ENCODE measurements at regions not wholly inside any gene's neighbourhood (a gene's known extent, or its start where the extent isn't known, plus 50 kb on each side); places are given as distances from the start of the nearest gene placed in this dataset.

GRCh38 chrX:38890963-38891362, 89.7 kb downstream of the MID1IP1 start:
- H3K27ac ChIP-seq: no peak overlapping the region

GRCh38 chrX:38891641-38892413, 90.6 kb downstream of the MID1IP1 start:
- TF ChIP-seq CTCF (conservative IDR thresholded peaks at IDR 0.05): no peak
- H3K27ac ChIP-seq: no peak overlapping the region

More at GRCh38 chrX:38890963-38891362, 89.7 kb downstream of the MID1IP1 start:
- TF ChIP-seq CTCF (conservative IDR thresholded peaks at IDR 0.05): no peak

GRCh38 chrX:38893441-38893840, 92.2 kb downstream of the MID1IP1 start:
- no peak overlapping the region for H3K27ac ChIP-seq
- no peak for TF ChIP-seq CTCF (conservative IDR thresholded peaks at IDR 0.05)

GRCh38 chrX:38895775-38896174, 94.5 kb downstream of the MID1IP1 start:
- TF ChIP-seq CTCF (conservative IDR thresholded peaks at IDR 0.05): no peak
- no peak overlapping the region for H3K27ac ChIP-seq

GRCh38 chrX:38896724-38897298, 95.6 kb downstream of the MID1IP1 start:
- TF ChIP-seq CTCF (conservative IDR thresholded peaks at IDR 0.05): no peak
- no peak overlapping the region for H3K27ac ChIP-seq

- H3K27ac ChIP-seq: no peak overlapping the region
- TF ChIP-seq CTCF (conservative IDR thresholded peaks at IDR 0.05): no peak
These were observed 97.0 kb downstream of the MID1IP1 start for GRCh38 chrX:38898261-38898660.

GRCh38 chrX:38899650-38900049, 98.4 kb downstream of the MID1IP1 start:
- no peak overlapping the region for H3K27ac ChIP-seq
- TF ChIP-seq CTCF (conservative IDR thresholded peaks at IDR 0.05): no peak

Measured in VCaP (cell line).